Liver (tissue), 7 donors: ENCODE measurements at regions not wholly inside any gene's neighbourhood (a gene's known extent, or its start where the extent isn't known, plus 50 kb on each side); places are given as distances from the start of the nearest gene placed in this dataset.
"Not testable (repeated sequence)": the region's sequence is repeated elsewhere in the genome, so short reads cannot be mapped to it uniquely, and the experiment has no call there.

ENCODE experiments used
- DNase-seq: peaks from one replicate; pipeline ENCODE4 v3.0.0-alpha.2; 2017; ENCODE audit warnings: low spot score
- H3K27ac ChIP-seq, 2 donors: one replicate each; pipeline ENCODE4 v1.7.0; 2013; ENCODE audit warnings: inconsistent platforms in 2 of 2, low read length in 2 of 2, control low read depth in 1 of 2, low read depth in 1 of 2, mild to moderate bottlenecking in 1 of 2
- H3K27me3 ChIP-seq, 4 donors: one replicate each; pipeline versions ENCODE4 v1.6.1 to v1.7.0; 2013; ENCODE audit warnings: low read length in 3 of 4, inconsistent platforms in 1 of 4, mild to moderate bottlenecking in 1 of 4, moderate library complexity in 1 of 4; ENCODE audit not compliant: control insufficient read depth in 4 of 4, insufficient read depth in 4 of 4
- H3K36me3 ChIP-seq, 4 donors: one replicate each; pipeline versions ENCODE4 v1.6.1 to v1.7.0; 2013; ENCODE audit warnings: low read length in 3 of 4, mild to moderate bottlenecking in 3 of 4, low read depth in 1 of 4, moderate library complexity in 1 of 4; ENCODE audit not compliant: control insufficient read depth in 4 of 4, insufficient read depth in 3 of 4
- H3K4me1 ChIP-seq, 4 donors: one replicate each; pipeline versions ENCODE4 v1.6.1 to v1.7.0; 2013; ENCODE audit warnings: low read length in 3 of 4, mild to moderate bottlenecking in 3 of 4, moderate library complexity in 1 of 4; ENCODE audit not compliant: control insufficient read depth in 4 of 4, insufficient read depth in 4 of 4
- H3K4me3 ChIP-seq, 3 donors: one replicate each; pipeline versions ENCODE4 v1.6.1 to v1.7.0; 2013; ENCODE audit warnings: low read length in 3 of 3, control low read depth in 1 of 3, low read depth in 1 of 3, mild to moderate bottlenecking in 1 of 3
- H3K9ac ChIP-seq, 2 donors: one replicate each; pipeline ENCODE4 v1.7.0; 2013; ENCODE audit warnings: low read length in 2 of 2, mild to moderate bottlenecking in 2 of 2, moderate library complexity in 2 of 2, control low read depth in 1 of 2, low read depth in 1 of 2
- H3K9me3 ChIP-seq, 4 donors: one replicate each; pipeline versions ENCODE4 v1.6.1 to v1.7.0; 2013; ENCODE audit warnings: low read length in 3 of 4; ENCODE audit not compliant: control insufficient read depth in 4 of 4
- EGR1 ChIP-seq, 2 donors: IDR thresholded peaks; 2 replicates each; pipeline ENCODE4 v1.6.1; 2016 to 2018; ENCODE audit warnings: antibody characterized with exemption in 2 of 2, low read depth in 2 of 2
- FOXA1 ChIP-seq: IDR thresholded peaks from 2 replicates; pipeline ENCODE4 v1.6.1; 2016; ENCODE audit warnings: antibody characterized with exemption
- GABPA ChIP-seq, 2 donors: IDR thresholded peaks in 1 of 2; conservative IDR thresholded peaks in 1 of 2; 2 replicates each; pipeline ENCODE4 v1.6.1; 2016; ENCODE audit warnings: antibody characterized with exemption in 2 of 2, mild to moderate bottlenecking in 1 of 2, moderate library complexity in 1 of 2
- HNF4A ChIP-seq, 2 donors: conservative IDR thresholded peaks; 2 replicates each; pipeline ENCODE4 v1.6.1; 2016; ENCODE audit warnings: antibody characterized with exemption in 2 of 2, mild to moderate bottlenecking in 2 of 2
- JUND ChIP-seq, 2 donors: IDR thresholded peaks; 2 replicates each; pipeline ENCODE4 v1.6.1; 2016; ENCODE audit warnings: antibody characterized with exemption in 2 of 2
- NR2F2 ChIP-seq: IDR thresholded peaks from 2 replicates; pipeline ENCODE4 v1.6.1; 2016; ENCODE audit warnings: antibody characterized with exemption
- RAD21 ChIP-seq, 2 donors: IDR thresholded peaks; 2 replicates each; pipeline ENCODE4 v1.6.1; 2016; ENCODE audit warnings: antibody characterized with exemption in 2 of 2, mild to moderate bottlenecking in 2 of 2
- RXRA ChIP-seq, 2 donors: IDR thresholded peaks; 2 replicates each; pipeline ENCODE4 v1.6.1; 2017 to 2018; ENCODE audit warnings: antibody characterized with exemption in 2 of 2, mild to moderate bottlenecking in 1 of 2
- YY1 ChIP-seq: IDR thresholded peaks from 2 replicates; pipeline ENCODE4 v1.6.1; 2016; ENCODE audit warnings: antibody characterized with exemption, mild to moderate bottlenecking
- ZBTB33 ChIP-seq: IDR thresholded peaks from 2 replicates; pipeline ENCODE4 v1.6.1; 2016; ENCODE audit warnings: antibody characterized with exemption
- WGBS: extraction: QIAGEN DNeasy Blood & Tissue Kit; methylation state at CpG from one replicate; pipeline ENCODE4 v1.1.7; 2013; 5-methylcytosine and 5-hydroxymethylcytosine counted together
- TF ChIP-seq, protein P1 (sequence below): IDR thresholded peaks from 2 replicates; pipeline ENCODE4 v1.6.1; 2016; ENCODE audit warnings: antibody characterized with exemption, mild to moderate bottlenecking
- donor health status: healthy.
- donor health status: healthy.
- donor health status: healthy.
- donor health status: healthy.

DNA sequence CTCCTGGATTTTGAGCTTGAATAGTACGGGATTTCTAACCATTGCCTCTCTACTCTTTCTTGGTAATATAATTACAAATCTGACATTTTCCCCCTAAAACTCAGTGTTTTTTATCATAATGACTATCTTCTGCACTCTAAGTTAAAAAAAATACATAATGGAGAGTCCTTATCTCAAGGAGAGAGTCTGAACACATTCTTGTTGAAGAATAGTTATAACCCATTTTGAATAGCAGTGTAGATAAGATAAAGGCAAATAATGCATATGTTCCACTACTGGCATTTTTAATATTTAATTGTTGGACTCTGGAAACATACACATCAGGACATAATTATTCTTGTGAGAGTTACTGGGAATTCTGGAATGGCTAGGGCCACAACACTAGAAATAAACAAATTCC, 456.5 kb upstream of the ANO5 start:
- H3K27ac ChIP-seq = no peak overlapping the region
- H3K9ac ChIP-seq = no peak overlapping the region
- H3K4me3 ChIP-seq = no peak overlapping the region
- TF ChIP-seq FOXA1 = no peak
- TF ChIP-seq, protein P1, sequence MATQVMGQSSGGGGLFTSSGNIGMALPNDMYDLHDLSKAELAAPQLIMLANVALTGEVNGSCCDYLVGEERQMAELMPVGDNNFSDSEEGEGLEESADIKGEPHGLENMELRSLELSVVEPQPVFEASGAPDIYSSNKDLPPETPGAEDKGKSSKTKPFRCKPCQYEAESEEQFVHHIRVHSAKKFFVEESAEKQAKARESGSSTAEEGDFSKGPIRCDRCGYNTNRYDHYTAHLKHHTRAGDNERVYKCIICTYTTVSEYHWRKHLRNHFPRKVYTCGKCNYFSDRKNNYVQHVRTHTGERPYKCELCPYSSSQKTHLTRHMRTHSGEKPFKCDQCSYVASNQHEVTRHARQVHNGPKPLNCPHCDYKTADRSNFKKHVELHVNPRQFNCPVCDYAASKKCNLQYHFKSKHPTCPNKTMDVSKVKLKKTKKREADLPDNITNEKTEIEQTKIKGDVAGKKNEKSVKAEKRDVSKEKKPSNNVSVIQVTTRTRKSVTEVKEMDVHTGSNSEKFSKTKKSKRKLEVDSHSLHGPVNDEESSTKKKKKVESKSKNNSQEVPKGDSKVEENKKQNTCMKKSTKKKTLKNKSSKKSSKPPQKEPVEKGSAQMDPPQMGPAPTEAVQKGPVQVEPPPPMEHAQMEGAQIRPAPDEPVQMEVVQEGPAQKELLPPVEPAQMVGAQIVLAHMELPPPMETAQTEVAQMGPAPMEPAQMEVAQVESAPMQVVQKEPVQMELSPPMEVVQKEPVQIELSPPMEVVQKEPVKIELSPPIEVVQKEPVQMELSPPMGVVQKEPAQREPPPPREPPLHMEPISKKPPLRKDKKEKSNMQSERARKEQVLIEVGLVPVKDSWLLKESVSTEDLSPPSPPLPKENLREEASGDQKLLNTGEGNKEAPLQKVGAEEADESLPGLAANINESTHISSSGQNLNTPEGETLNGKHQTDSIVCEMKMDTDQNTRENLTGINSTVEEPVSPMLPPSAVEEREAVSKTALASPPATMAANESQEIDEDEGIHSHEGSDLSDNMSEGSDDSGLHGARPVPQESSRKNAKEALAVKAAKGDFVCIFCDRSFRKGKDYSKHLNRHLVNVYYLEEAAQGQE = no peak
- TF ChIP-seq EGR1 (IDR thresholded peaks at IDR 0.05; ENCODE audit: low read depth in 2 of 2) = no peak
- TF ChIP-seq RAD21 (IDR thresholded peaks at IDR 0.05) = no peak
- TF ChIP-seq HNF4A (conservative IDR thresholded peaks at IDR 0.05) = no peak
- no peak for TF ChIP-seq NR2F2
- H3K4me1 ChIP-seq = no peaks in the 10 kb centered on the region
- no peaks in the 10 kb centered on the region for H3K36me3 ChIP-seq
- peaks cover 0 to 1% (median 0%) of the 10 kb centered on the region in 4 donors for H3K9me3 ChIP-seq
- H3K27me3 ChIP-seq = no peaks in the 10 kb centered on the region
- WGBS = 67% methylated on average over 1 of the region's 1 CpG
- DNase-seq = no peak

- H3K27me3 ChIP-seq, H3K4me3 ChIP-seq, DNase-seq, H3K9ac ChIP-seq, H3K27ac ChIP-seq, H3K36me3 ChIP-seq, H3K4me1 ChIP-seq, H3K9me3 ChIP-seq: not testable (repeated sequence)
- WGBS = 84% methylated on average over 37 of the region's 37 CpGs
Observed at GRCh38 chr11:21752475-21753243, 440.2 kb upstream of the ANO5 start.

- not testable (repeated sequence) for H3K4me1 ChIP-seq, DNase-seq, H3K9ac ChIP-seq, H3K9me3 ChIP-seq, H3K36me3 ChIP-seq, H3K27me3 ChIP-seq, H3K27ac ChIP-seq, H3K4me3 ChIP-seq
- 82% methylated on average over 30 of the region's 37 CpGs for WGBS
Observed at GRCh38 chr11:21753244-21753767, 439.6 kb upstream of the ANO5 start.

- no peaks in the 10 kb centered on the region for H3K27me3 ChIP-seq
- DNase-seq = no peak
- no peak for TF ChIP-seq JUND (IDR thresholded peaks at IDR 0.05)
- TF ChIP-seq RXRA (IDR thresholded peaks at IDR 0.05) = no peak
- TF ChIP-seq NR2F2 = no peak
- no peak for TF ChIP-seq GABPA (IDR thresholded peaks at IDR 0.05 in 1 of 2, conservative IDR thresholded peaks at IDR 0.05 in 1 of 2)
- no peak for TF ChIP-seq RAD21 (IDR thresholded peaks at IDR 0.05)
- no peak for TF ChIP-seq YY1
- no peak for TF ChIP-seq ZBTB33
- no peak for TF ChIP-seq FOXA1
- TF ChIP-seq EGR1 (IDR thresholded peaks at IDR 0.05; ENCODE audit: low read depth in 2 of 2) = no peak
- H3K4me3 ChIP-seq = no peak overlapping the region
- WGBS = 78% methylated on average over 3 of the region's 3 CpGs
- no peak overlapping the region for H3K27ac ChIP-seq
- peaks cover 0 to 4% (median 2%) of the 10 kb centered on the region in 4 donors for H3K9me3 ChIP-seq
- no peak overlapping the region for H3K9ac ChIP-seq
- H3K4me1 ChIP-seq = no peaks in the 10 kb centered on the region
- no peaks in the 10 kb centered on the region for H3K36me3 ChIP-seq
Observed at GRCh38 chr11:21761000-21761399, 431.9 kb upstream of the ANO5 start.
